GM19324 (cell line): ENCODE measurements at regions not wholly inside any gene's neighbourhood (a gene's known extent, or its start where the extent isn't known, plus 50 kb on each side); places are given as distances from the start of the nearest gene placed in this dataset.
"Not testable (repeated sequence)": the region's sequence is repeated elsewhere in the genome, so short reads cannot be mapped to it uniquely, and the experiment has no call there.

ENCODE experiments used
- ATAC-seq: cut with Tn5 transposase; IDR thresholded peaks from one replicate; pipeline ENCODE4 v1.9.1; 2021; ENCODE audit warnings: mild to moderate bottlenecking, moderate library complexity; ENCODE audit not compliant: unreplicated experiment, low FRiP score

GRCh38 chr6:75031102-75031501 is 174.8 kb downstream of the COL12A1 start:
- ATAC-seq: not testable (repeated sequence)

- no peak for ATAC-seq
These were observed 176.5 kb downstream of the COL12A1 start for GRCh38 chr6:75029333-75029732.

- no peak for ATAC-seq
These were observed 180.5 kb downstream of the COL12A1 start for GRCh38 chr6:75025371-75025770.

- no peak for ATAC-seq
These were observed 181.0 kb downstream of the COL12A1 start for GRCh38 chr6:75024828-75025227.

- no peak for ATAC-seq
These were observed 182.2 kb downstream of the COL12A1 start for GRCh38 chr6:75023634-75024033.

- no peak for ATAC-seq
These were observed 184.9 kb downstream of the COL12A1 start for GRCh38 chr6:75020971-75021370.

GRCh38 chr6:75020376-75020775 is 185.5 kb downstream of the COL12A1 start:
- no peak for ATAC-seq

GRCh38 chr6:75012018-75012417 is 193.8 kb downstream of the COL12A1 start:
- no peak for ATAC-seq

GRCh38 chr6:75003984-75004383 is 201.9 kb downstream of the COL12A1 start:
- not testable (repeated sequence) for ATAC-seq

GRCh38 chr6:74997646-74998045 is 208.2 kb downstream of the COL12A1 start:
- ATAC-seq: no peak

- ATAC-seq: no peak
These were observed 212.7 kb downstream of the COL12A1 start for GRCh38 chr6:74993136-74993535.

GRCh38 chr6:74991573-74992332 is 214.1 kb downstream of the COL12A1 start:
- no peak for ATAC-seq

GRCh38 chr6:74979065-74979766 is 226.6 kb downstream of the COL12A1 start:
- ATAC-seq: no peak

GRCh38 chr6:74976701-74977100 is 229.2 kb downstream of the COL12A1 start:
- ATAC-seq: no peak

GRCh38 chr6:74976026-74976425 is 229.8 kb downstream of the COL12A1 start:
- no peak for ATAC-seq

- no peak for ATAC-seq
These were observed 232.3 kb downstream of the COL12A1 start for GRCh38 chr6:74973591-74973990.

- ATAC-seq: no peak
These were observed 234.2 kb downstream of the COL12A1 start for GRCh38 chr6:74971633-74972032.

- ATAC-seq: no peak
These were observed 236.1 kb downstream of the COL12A1 start for GRCh38 chr6:74969591-74970267.

- ATAC-seq: no peak
These were observed 238.0 kb downstream of the COL12A1 start for GRCh38 chr6:74967821-74968220.

- no peak for ATAC-seq
These were observed 239.1 kb downstream of the COL12A1 start for GRCh38 chr6:74966712-74967111.

GRCh38 chr6:74964871-74965441 is 240.9 kb downstream of the COL12A1 start:
- no peak for ATAC-seq
